NCI-H1105 treated with DMSO at 0.1 percent for 48 hours (cell line): ENCODE measurements at regions not wholly inside any gene's neighbourhood (a gene's known extent, or its start where the extent isn't known, plus 50 kb on each side); places are given as distances from the start of the nearest gene placed in this dataset.

Source experiments
- DNase-seq: peaks from one replicate; lab custom pipeline; 2025; lab: John Stamatoyannopoulos, UW

GRCh38 chr18:34639687-34640086 lies 70.4 kb upstream of the DTNA start:
- no peak for DNase-seq

DNA sequence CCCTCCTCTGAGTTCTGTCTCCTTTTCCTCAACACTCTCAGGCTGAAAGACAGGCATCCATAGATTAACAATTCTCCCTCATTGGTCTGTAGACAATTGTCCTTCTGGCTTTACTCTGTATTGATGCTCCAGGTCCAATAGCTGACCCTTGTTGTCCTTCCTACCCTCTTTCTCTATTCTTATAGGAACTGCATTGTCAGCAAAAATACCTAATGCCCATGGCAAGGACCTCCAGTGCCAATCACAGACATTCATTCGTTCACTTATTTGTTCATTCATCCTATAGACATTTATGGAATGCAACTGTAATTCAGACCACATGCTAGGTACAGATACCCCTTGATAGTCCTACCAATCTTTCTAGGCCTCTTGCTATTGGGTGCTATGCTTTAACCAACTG lies 69.8 kb upstream of the DTNA start:
- no peak for DNase-seq

DNA sequence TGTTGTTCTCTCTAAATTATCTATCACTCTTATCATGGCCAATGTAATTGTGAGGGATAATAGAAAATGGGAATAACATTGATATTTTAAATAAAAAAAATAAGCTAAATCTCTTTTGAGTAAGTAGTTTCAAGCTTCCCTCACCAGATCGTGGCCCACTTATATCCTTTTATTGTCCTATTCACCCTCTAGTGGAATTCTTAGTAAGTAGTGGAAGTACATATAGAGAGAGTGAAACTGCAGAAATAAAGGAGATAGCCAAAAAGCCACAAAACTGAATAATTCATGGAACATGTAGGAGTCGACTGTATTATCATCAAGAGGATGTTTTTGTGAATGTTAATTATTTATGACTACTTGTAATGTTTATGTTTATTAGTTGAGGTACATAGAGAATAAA lies 66.1 kb upstream of the DTNA start:
- DNase-seq, result peak; percentile 23

- DNase-seq, result no peak
These were observed 62.8 kb upstream of the DTNA start for GRCh38 chr18:34647251-34647650.

- no peak for DNase-seq
These were observed 61.7 kb upstream of the DTNA start for GRCh38 chr18:34648269-34648985.

- DNase-seq, result no peak
These were observed 61.0 kb upstream of the DTNA start for GRCh38 chr18:34649080-34649479.

GRCh38 chr18:34650121-34650545 lies 60.0 kb upstream of the DTNA start:
- no peak for DNase-seq

GRCh38 chr18:34651586-34652369 lies 58.3 kb upstream of the DTNA start:
- DNase-seq, result no peak

DNA sequence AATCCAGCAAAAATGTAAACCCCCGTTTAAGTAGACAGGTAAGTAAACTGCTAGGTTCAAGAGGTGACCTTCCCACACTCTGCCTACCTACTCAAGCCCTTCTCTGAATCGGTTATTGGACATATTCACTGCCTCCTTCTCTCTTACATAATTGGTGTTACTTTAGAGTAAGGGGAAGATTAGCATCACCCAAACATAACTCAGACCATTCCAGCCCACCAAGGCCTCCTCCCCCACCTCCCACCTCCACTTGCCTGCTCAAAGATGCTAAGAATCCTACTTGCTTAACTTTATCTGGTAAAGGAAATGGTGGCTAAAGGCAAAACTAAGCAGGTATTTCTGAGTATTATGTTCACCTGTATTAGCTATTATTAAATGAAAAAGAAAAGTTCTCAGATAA lies 55.0 kb upstream of the DTNA start:
- DNase-seq, result no peak

DNA sequence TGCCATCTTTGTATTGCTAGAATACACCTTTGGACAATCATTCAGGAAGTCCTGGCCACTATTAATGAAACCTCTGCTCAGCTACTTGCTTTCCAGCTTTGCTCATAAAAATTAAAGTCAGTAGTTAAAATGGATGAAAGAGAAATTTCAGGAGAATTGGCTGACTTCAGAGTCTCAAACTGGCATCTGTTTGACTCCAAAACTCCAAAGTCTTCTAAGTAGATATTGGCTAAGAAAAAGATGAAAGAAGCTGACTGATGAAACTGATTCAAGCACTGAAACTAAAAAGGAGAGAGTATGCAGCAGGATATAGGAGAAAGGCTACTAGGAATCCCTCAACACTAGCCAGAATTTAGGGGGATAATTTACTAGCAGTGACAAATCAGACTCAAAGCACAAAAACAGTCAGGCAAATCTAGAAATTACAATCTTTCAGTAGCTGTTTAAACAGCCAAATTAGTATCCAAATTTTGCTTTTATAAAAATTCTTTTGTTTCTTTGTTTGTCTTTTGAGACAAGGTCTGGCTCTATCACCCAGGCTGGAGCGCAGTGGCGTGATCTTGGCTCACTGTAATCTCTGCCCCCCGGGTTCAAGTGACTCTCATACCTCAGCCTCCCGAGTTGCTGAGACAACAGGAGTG lies 52.1 kb upstream of the DTNA start:
- DNase-seq, result no peak

GRCh38 chr18:34659579-34660517 lies 50.2 kb upstream of the DTNA start:
- peak; percentile 72 for DNase-seq
